GM18505 (cell line): ENCODE measurements at regions not wholly inside any gene's neighbourhood (a gene's known extent, or its start where the extent isn't known, plus 50 kb on each side); places are given as distances from the start of the nearest gene placed in this dataset.

Experiments used
- ATAC-seq: cut with Tn5 transposase; IDR thresholded peaks from one replicate; pipeline ENCODE4 v1.9.1; 2021; ENCODE audit not compliant: unreplicated experiment
- POLR2A ChIP-seq: IDR thresholded peaks from 4 replicates; pipeline ENCODE4 v1.6.1; 2011; ENCODE audit warnings: borderline replicate concordance; ENCODE audit not compliant: insufficient read depth, insufficient read length; ENCODE audit errors: extremely low read depth

- no peak for TF ChIP-seq POLR2A
- ATAC-seq: no peak
These were observed 58.5 kb downstream of the TEX13C start for GRCh38 chrX:125378205-125378604.

GRCh38 chrX:125378770-125379169 is 59.1 kb downstream of the TEX13C start:
- no peak for TF ChIP-seq POLR2A
- ATAC-seq: no peak

- ATAC-seq: no peak
- no peak for TF ChIP-seq POLR2A
These were observed 62.5 kb downstream of the TEX13C start for GRCh38 chrX:125382148-125382628.

- ATAC-seq: no peak
- no peak for TF ChIP-seq POLR2A
These were observed 63.2 kb downstream of the TEX13C start for GRCh38 chrX:125382889-125383288.

GRCh38 chrX:125384867-125385266 is 65.2 kb downstream of the TEX13C start:
- no peak for TF ChIP-seq POLR2A
- ATAC-seq: no peak

GRCh38 chrX:125387945-125388344 is 68.3 kb downstream of the TEX13C start:
- no peak for ATAC-seq
- no peak for TF ChIP-seq POLR2A

GRCh38 chrX:125394449-125394848 is 74.8 kb downstream of the TEX13C start:
- ATAC-seq: no peak
- no peak for TF ChIP-seq POLR2A

GRCh38 chrX:125395626-125396025 is 76.0 kb downstream of the TEX13C start:
- ATAC-seq: no peak
- TF ChIP-seq POLR2A: no peak

GRCh38 chrX:125398959-125399440 is 79.3 kb downstream of the TEX13C start:
- ATAC-seq: no peak
- TF ChIP-seq POLR2A: no peak

- no peak for TF ChIP-seq POLR2A
- no peak for ATAC-seq
These were observed 83.1 kb downstream of the TEX13C start for GRCh38 chrX:125402807-125403206.

- ATAC-seq: no peak
- no peak for TF ChIP-seq POLR2A
These were observed 85.0 kb downstream of the TEX13C start for GRCh38 chrX:125404667-125405160.

- no peak for TF ChIP-seq POLR2A
- no peak for ATAC-seq
These were observed 85.7 kb downstream of the TEX13C start for GRCh38 chrX:125405339-125405738.

GRCh38 chrX:125407314-125407713 is 87.6 kb downstream of the TEX13C start:
- ATAC-seq: no peak

GRCh38 chrX:125420809-125421208 is 101.1 kb downstream of the TEX13C start:
- TF ChIP-seq POLR2A: no peak
- ATAC-seq: no peak

More at GRCh38 chrX:125407314-125407713, 87.6 kb downstream of the TEX13C start:
- TF ChIP-seq POLR2A: no peak

GRCh38 chrX:125422986-125423385 is 103.3 kb downstream of the TEX13C start:
- no peak for ATAC-seq
- no peak for TF ChIP-seq POLR2A
